ENCODE measurements at regions not wholly inside any gene's neighbourhood (a gene's known extent, or its start where the extent isn't known, plus 50 kb on each side); places are given as distances from the start of the nearest gene placed in this dataset.

- no peak for FAIRE-seq
- DNase-seq (ENCODE audit: low spot score in 2 of 2): no peak
These were observed 1096.1 kb upstream of the EEF2KMT start for GRCh38 chr16:6193718-6194117.

- FAIRE-seq (no peak), DNase-seq (ENCODE audit: low spot score in 2 of 2) (no peak)
These were observed 1095.4 kb upstream of the EEF2KMT start for GRCh38 chr16:6192984-6193383.

- FAIRE-seq (no peak), DNase-seq (ENCODE audit: low spot score in 2 of 2) (no peak)
These were observed 1094.9 kb upstream of the EEF2KMT start for GRCh38 chr16:6192532-6192931.

GRCh38 chr16:6190776-6191175, 1093.2 kb upstream of the EEF2KMT start:
- DNase-seq (ENCODE audit: low spot score in 2 of 2): no peak
- FAIRE-seq: no peak

DNA sequence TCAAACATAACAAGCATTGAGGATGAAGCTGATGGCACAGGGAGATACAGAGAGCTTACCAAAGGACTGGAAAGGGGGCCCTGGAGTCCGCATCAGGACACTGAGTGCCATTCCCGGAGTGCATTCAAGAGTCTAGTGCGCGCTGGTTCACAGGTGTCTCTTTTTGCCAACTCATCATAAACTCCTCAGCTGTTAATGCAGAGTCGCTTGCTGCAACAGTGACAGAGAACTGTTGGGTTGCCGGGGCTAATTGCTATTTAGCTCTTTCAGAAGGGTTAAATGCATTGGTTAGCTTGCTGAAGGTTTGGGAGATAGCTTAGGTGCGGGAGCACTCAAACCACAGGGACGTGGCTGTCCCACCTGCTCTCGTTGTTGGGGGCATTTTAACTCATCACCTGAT, 1091.6 kb upstream of the EEF2KMT start:
- DNase-seq (ENCODE audit: low spot score in 2 of 2) (no peak), FAIRE-seq (no peak)

GRCh38 chr16:6177616-6178180, 1080.1 kb upstream of the EEF2KMT start:
- DNase-seq (ENCODE audit: low spot score in 2 of 2) (no peak), FAIRE-seq (no peak)

- FAIRE-seq (no peak), DNase-seq (ENCODE audit: low spot score in 2 of 2) (no peak)
These were observed 1072.4 kb upstream of the EEF2KMT start for GRCh38 chr16:6170022-6170421.

DNA sequence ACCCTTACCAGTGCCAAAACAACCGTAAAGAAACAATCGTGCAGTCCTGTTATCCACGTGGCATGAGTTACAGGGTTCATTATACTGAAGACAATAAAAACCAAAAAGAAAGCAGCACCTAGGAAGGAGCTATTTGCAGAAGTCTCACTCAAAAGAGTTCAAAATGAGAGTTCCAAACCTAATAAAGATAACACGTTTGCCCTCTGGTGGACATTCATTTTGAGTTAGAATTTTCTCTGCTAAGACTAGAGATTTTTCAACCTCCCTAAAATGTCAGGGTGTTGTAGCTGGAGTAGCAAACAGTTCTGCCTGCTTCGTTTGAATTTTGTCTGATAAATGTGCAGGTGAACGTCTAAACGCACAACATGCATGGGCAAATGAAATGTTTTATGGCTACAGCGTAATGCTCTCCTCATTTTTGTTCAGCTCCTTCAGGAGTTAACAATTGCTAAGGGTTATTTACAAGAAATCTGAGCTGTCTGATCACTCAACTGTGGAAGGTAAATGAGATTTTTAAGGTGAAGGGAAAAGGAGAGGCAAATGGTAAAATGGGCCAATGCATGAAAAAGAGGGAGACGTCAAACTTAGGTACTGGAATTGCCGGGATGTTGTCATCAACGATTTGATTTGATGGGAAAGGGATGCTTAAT, 1067.9 kb upstream of the EEF2KMT start:
- DNase-seq (ENCODE audit: low spot score in 2 of 2): no peak

GRCh38 chr16:6160871-6161270, 1063.3 kb upstream of the EEF2KMT start:
- DNase-seq (ENCODE audit: low spot score in 2 of 2): no peak

More for the DNA sequence above, 1067.9 kb upstream of the EEF2KMT start:
- no peak for FAIRE-seq

DNA sequence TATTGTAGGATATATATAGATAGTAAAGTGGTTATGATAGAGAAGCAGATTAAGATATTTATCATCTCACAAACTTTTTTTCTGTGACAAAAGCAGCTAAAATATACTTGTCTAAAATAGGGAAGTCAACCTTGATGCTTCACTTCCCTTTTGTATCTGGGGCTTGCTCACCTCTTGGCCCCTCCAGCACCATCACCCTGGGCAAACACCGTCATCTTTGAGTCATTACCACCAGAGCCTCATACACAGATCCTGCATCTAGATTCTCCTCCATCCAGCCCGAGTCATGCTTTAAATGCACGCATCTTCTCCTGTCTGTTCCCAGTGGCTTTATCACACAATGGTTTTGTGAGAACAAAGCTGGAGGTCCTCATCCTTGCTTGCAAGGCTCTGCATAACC, 1062.7 kb upstream of the EEF2KMT start:
- no peak for FAIRE-seq
- no peak for DNase-seq (ENCODE audit: low spot score in 2 of 2)

More at GRCh38 chr16:6160871-6161270, 1063.3 kb upstream of the EEF2KMT start:
- no peak for FAIRE-seq

- no peak for DNase-seq (ENCODE audit: low spot score in 2 of 2)
- no peak for FAIRE-seq
These were observed 1060.2 kb upstream of the EEF2KMT start for GRCh38 chr16:6157806-6158205.

DNA sequence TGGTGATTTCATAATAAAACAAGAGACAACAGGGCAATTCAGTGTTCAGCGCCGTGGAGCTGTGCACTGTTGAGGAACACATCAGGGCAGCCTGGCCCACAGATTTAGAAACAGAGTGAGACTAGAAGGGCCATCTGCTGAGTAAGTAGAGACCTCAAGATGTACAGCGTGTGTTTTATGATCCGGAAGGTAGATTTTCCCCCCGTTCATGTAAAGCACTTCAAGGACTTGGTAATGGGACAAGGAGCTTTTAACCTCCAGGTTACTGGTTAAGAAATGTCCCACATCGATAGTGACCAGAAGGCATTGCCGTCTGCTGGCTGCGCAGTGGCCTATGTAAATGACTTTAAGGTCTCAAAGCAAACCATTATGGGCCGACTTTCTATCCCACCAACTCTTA, 1057.7 kb upstream of the EEF2KMT start:
- no peak for FAIRE-seq
- no peak for DNase-seq (ENCODE audit: low spot score in 2 of 2)

DNA sequence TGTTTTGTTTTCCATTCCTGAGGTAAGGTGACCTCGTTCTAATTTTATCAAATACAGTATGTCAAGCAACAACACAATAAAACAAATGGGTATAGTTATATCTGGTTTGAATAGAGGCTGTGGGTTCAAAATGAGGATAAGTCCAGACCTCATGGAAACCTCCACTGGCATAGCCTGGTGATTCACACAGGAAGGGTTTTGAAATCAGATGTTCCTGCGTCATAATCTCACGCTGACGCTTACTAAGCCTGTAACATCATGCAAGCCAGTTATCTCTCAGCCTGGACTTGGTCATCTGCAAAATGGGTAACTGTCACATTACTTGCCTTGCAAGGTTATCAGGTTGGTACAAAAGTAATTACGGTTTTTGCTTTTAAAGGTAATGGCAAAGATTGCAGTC, 1056.3 kb upstream of the EEF2KMT start:
- DNase-seq (ENCODE audit: low spot score in 2 of 2) (no peak), FAIRE-seq (no peak)

DNA sequence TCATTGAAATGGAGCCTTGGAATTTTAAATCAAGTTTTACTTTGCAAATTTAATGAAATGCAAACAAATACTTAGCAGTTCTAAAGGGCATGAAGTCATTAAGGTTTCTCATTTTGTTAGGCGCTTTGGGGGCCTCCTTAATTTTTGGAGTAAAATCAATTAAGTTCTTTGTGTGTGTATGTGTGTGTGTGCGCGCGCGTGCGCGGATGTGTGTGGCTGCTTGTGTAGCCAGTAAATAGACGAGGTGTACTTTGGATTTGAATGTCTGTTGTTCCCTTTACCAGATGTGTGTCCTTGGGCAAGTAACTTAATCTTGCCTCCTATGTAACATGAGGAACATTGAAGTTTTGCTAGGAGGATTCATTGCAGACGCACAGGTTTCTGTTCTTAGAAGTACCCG, 1051.4 kb upstream of the EEF2KMT start:
- no peak for DNase-seq (ENCODE audit: low spot score in 2 of 2)
- FAIRE-seq: no peak

DNA sequence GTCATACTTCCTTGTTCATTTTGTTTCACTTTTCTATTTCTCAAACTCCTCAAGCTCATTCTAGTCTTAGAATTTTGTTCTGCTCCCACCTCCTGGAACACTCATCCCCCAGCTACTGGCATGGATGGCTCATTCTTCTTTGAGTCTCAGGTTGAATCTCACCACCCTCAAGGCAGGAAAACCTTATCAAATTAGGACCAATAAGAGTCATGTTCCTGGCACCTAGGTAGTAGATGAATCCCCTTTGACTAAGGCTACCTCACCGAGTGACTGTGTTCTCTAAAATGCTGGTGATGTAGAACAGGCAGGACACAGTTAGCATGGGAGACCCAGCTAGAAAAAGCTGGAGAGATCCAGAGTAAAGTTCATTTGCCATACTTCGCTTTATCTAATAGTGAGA, 1050.8 kb upstream of the EEF2KMT start:
- FAIRE-seq: no peak

GRCh38 chr16:6146874-6147425, 1049.4 kb upstream of the EEF2KMT start:
- FAIRE-seq: no peak

More for the DNA sequence above, 1050.8 kb upstream of the EEF2KMT start:
- no peak for DNase-seq (ENCODE audit: low spot score in 2 of 2)

GRCh38 chr16:6146356-6146755, 1048.8 kb upstream of the EEF2KMT start:
- DNase-seq (ENCODE audit: low spot score in 2 of 2): no peak
- FAIRE-seq: no peak

More at GRCh38 chr16:6146874-6147425, 1049.4 kb upstream of the EEF2KMT start:
- no peak for DNase-seq (ENCODE audit: low spot score in 2 of 2)

- FAIRE-seq (no peak), DNase-seq (ENCODE audit: low spot score in 2 of 2) (no peak)
These were observed 1046.9 kb upstream of the EEF2KMT start for GRCh38 chr16:6144463-6144862.

DNA sequence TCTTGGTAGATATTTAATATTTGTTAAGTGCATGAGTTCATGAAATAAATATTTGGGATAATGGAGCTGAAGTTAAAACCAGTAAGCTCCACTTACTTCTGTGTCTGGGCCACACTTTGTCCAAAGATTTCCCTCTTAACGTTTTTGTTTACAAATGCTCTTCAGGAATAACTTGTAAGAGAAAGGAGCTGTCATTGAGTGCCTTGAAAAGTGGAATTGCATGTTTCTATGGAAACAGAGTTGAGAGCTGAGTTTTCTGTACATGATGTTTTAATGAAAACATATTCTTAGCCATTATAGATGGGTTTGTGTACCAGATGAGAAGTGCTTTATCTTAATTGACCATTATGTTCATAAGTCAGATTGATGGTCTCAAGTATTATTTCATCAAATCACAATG, 1045.4 kb upstream of the EEF2KMT start:
- no peak for FAIRE-seq
- DNase-seq (ENCODE audit: low spot score in 2 of 2): no peak

DNA sequence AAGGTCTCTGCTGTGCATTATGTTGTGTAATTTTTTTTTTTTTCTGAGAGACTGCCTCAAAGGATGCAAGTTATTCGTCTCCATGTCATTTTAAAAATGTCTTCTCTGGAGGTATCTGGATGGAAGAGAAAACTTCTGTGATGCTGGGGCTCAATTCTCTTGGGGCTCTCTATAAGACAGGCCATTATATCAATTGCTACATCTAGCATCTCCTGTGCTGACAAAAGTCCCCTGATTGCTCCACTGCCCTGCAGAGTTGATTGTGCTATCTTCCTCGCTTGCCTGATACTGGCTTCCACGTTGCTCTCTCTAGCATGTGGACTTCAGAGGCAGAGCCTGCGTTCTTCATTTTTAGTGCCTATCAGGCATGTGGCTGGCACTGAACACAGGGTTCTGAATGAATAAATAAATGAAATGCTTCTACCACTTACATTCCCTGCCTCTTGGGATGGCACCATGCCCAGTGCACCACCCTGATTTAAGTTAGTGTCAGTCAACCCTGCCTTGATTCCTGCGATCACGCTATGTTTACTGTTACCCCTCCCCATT, 1035.5 kb upstream of the EEF2KMT start:
- no peak for FAIRE-seq

DNA sequence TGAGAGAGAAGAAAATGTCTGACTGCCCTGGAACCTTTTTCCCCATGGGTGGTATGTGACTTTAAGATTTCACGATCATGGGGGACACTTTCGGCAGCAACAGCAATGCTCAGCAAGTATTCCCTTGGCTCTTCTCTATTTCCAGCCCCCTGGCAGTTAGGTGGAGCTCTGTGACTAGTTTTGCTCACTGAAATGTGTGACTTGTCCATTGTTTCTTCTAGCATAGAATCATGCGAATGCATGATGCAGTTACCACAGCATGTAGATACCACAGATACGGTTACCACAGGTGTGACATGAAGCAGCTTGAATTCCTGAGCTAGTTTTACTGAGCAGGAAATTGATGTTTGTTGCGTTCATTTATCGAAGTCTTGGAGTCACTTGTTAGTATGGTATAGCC, 1034.5 kb upstream of the EEF2KMT start:
- FAIRE-seq: no peak
- no peak for DNase-seq (ENCODE audit: low spot score in 2 of 2)

More for the DNA sequence above, 1035.5 kb upstream of the EEF2KMT start:
- DNase-seq (ENCODE audit: low spot score in 2 of 2): no peak

DNA sequence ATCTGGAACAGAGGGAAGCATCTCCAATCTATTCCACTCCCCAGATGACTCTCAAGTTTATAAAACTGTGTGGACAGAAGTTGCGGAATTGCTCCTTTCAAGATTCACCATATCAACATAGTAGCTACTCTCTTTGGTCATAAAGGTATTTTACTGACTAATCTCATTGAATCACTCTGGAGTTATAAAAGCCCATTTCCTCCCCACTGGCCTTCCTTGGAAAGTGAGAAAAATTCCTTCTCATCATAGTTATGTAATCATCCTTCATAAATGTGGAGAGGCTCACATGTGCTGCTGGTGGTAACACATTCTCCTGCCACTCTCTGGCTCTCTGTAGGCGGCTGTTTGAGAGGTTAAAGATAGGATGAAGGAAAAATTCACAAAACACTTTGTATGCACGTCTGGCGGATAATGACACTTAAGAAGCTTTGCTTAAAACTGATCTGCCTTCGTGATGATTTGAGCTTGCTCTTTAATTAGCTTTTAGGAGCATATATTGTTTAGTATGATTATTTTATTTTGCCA, 1034.0 kb upstream of the EEF2KMT start:
- DNase-seq (ENCODE audit: low spot score in 2 of 2): no peak
- FAIRE-seq: no peak

Data from frontal cortex (tissue), 3 donors.